ENCODE measurements at regions not wholly inside any gene's neighbourhood (a gene's known extent, or its start where the extent isn't known, plus 50 kb on each side); places are given as distances from the start of the nearest gene placed in this dataset.

DNA sequence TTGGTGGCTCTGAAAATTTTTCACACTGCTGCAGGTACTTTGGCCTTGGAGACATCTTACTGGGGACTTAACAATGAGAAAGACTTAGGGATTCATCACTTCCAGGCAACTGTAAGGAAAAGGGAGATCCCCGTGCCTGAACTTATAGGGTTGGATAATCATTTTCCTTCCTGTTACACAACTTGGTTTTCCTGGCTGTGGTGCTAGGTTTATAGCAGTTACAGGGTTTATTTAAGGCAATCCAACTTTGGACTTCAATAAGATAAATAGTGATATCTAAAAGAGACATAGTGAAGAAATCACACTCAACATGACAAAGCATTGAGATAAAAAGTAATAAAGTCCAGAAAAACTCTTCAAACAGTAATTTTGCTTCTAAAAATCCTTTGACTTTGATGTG is 70.2 kb upstream of the RAPH1 start:
- TF ChIP-seq TAF1 (IDR thresholded peaks at IDR 0.05; ENCODE audit: low read depth) (no peak), CEBPB (IDR thresholded peaks at IDR 0.05) (no peak), RAD21 (IDR thresholded peaks at IDR 0.05; ENCODE audit: low read depth) (no peak)

Measured in Ishikawa (cell line).